ENCODE measurements at regions not wholly inside any gene's neighbourhood (a gene's known extent, or its start where the extent isn't known, plus 50 kb on each side); places are given as distances from the start of the nearest gene placed in this dataset.

- no peak for DNase-seq
Measured at GRCh38 chr13:64938660-64939059, 2291.5 kb downstream of the PCDH9 start.

GRCh38 chr13:64937302-64937701 is 2292.8 kb downstream of the PCDH9 start:
- DNase-seq = no peak

GRCh38 chr13:64936879-64937278 is 2293.3 kb downstream of the PCDH9 start:
- no peak for DNase-seq

- DNase-seq = no peak
Measured at GRCh38 chr13:64935441-64935840, 2294.7 kb downstream of the PCDH9 start.

- DNase-seq = no peak
Measured at GRCh38 chr13:64934569-64935362, 2295.4 kb downstream of the PCDH9 start.

- no peak for DNase-seq
Measured at GRCh38 chr13:64930636-64931035, 2299.5 kb downstream of the PCDH9 start.

GRCh38 chr13:64928696-64929499 is 2301.2 kb downstream of the PCDH9 start:
- no peak for DNase-seq

GRCh38 chr13:64925727-64926126 is 2304.4 kb downstream of the PCDH9 start:
- DNase-seq = no peak

GRCh38 chr13:64925284-64925683 is 2304.9 kb downstream of the PCDH9 start:
- DNase-seq = no peak

GRCh38 chr13:64924401-64924800 is 2305.7 kb downstream of the PCDH9 start:
- DNase-seq = no peak

- no peak for DNase-seq
Measured at GRCh38 chr13:64917566-64917965, 2312.6 kb downstream of the PCDH9 start.

GRCh38 chr13:64912141-64912540 is 2318.0 kb downstream of the PCDH9 start:
- no peak for DNase-seq

GRCh38 chr13:64910096-64910495 is 2320.0 kb downstream of the PCDH9 start:
- no peak for DNase-seq

GRCh38 chr13:64909184-64909583 is 2321.0 kb downstream of the PCDH9 start:
- no peak for DNase-seq

GRCh38 chr13:64900039-64900438 is 2330.1 kb downstream of the PCDH9 start:
- no peak for DNase-seq

GRCh38 chr13:64884976-64885375 is 2345.2 kb downstream of the PCDH9 start:
- no peak for DNase-seq

GRCh38 chr13:64877176-64877575 is 2353.0 kb downstream of the PCDH9 start:
- no peak for DNase-seq

GRCh38 chr13:64871742-64872141 is 2358.4 kb downstream of the PCDH9 start:
- no peak for DNase-seq

GRCh38 chr13:64869539-64869938 is 2360.6 kb downstream of the PCDH9 start:
- DNase-seq = no peak

GRCh38 chr13:64867856-64868255 is 2362.3 kb downstream of the PCDH9 start:
- DNase-seq = no peak

- no peak for DNase-seq
Measured at GRCh38 chr13:64866331-64866730, 2363.8 kb downstream of the PCDH9 start.

- DNase-seq = no peak
Measured at GRCh38 chr13:64855506-64855905, 2374.6 kb downstream of the PCDH9 start.

GRCh38 chr13:64850017-64850416 is 2380.1 kb downstream of the PCDH9 start:
- DNase-seq = no peak

GRCh38 chr13:64849196-64849595 is 2380.9 kb downstream of the PCDH9 start:
- DNase-seq = no peak

Data from activated T-cell treated with anti-CD3 and anti-CD28 coated beads, Interleukin-2, amount 50 U/mL, for 48 hours (primary cell).